ENCODE measurements at regions not wholly inside any gene's neighbourhood (a gene's known extent, or its start where the extent isn't known, plus 50 kb on each side); places are given as distances from the start of the nearest gene placed in this dataset.

GRCh38 chr2:5077479-5078089 lies 614.6 kb upstream of the SOX11 start:
- no peaks in the 10 kb centered on the region for H3K36me3 Mint-ChIP-seq (ENCODE audit: unreplicated experiment)
- no peaks in the 10 kb centered on the region for H3K27me3 Mint-ChIP-seq (ENCODE audit: unreplicated experiment)
- peaks cover 22% of the 10 kb centered on the region for H3K4me1 Mint-ChIP-seq (ENCODE audit: low read depth, unreplicated experiment)
- DNase-seq = peak; percentile 22
- H3K27ac Mint-ChIP-seq (ENCODE audit: unreplicated experiment) = peak overlapping the region; percentile 19
- TF ChIP-seq, protein P1, sequence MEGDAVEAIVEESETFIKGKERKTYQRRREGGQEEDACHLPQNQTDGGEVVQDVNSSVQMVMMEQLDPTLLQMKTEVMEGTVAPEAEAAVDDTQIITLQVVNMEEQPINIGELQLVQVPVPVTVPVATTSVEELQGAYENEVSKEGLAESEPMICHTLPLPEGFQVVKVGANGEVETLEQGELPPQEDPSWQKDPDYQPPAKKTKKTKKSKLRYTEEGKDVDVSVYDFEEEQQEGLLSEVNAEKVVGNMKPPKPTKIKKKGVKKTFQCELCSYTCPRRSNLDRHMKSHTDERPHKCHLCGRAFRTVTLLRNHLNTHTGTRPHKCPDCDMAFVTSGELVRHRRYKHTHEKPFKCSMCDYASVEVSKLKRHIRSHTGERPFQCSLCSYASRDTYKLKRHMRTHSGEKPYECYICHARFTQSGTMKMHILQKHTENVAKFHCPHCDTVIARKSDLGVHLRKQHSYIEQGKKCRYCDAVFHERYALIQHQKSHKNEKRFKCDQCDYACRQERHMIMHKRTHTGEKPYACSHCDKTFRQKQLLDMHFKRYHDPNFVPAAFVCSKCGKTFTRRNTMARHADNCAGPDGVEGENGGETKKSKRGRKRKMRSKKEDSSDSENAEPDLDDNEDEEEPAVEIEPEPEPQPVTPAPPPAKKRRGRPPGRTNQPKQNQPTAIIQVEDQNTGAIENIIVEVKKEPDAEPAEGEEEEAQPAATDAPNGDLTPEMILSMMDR (IDR thresholded peaks at IDR 0.05; ENCODE audit: partially characterized antibody, unreplicated experiment) = no peak
- H3K4me3 Mint-ChIP-seq (ENCODE audit: unreplicated experiment) = no peak overlapping the region
- peaks cover 5% of the 10 kb centered on the region for H3K9me3 Mint-ChIP-seq (ENCODE audit: unreplicated experiment)

GRCh38 chr2:5083402-5083801 lies 608.8 kb upstream of the SOX11 start:
- Mint-ChIP-seq H3K4me1 (ENCODE audit: low read depth, unreplicated experiment) (peaks cover 5% of the 10 kb centered on the region), H3K4me3 (ENCODE audit: unreplicated experiment) (no peak overlapping the region), H3K27me3 (ENCODE audit: unreplicated experiment) (peaks cover 1% of the 10 kb centered on the region), H3K27ac (ENCODE audit: unreplicated experiment) (no peak overlapping the region), H3K36me3 (ENCODE audit: unreplicated experiment) (no peaks in the 10 kb centered on the region), H3K9me3 (ENCODE audit: unreplicated experiment) (peaks cover 2% of the 10 kb centered on the region)
- DNase-seq = no peak
- TF ChIP-seq, protein P1 (IDR thresholded peaks at IDR 0.05; ENCODE audit: partially characterized antibody, unreplicated experiment) = no peak

DNA sequence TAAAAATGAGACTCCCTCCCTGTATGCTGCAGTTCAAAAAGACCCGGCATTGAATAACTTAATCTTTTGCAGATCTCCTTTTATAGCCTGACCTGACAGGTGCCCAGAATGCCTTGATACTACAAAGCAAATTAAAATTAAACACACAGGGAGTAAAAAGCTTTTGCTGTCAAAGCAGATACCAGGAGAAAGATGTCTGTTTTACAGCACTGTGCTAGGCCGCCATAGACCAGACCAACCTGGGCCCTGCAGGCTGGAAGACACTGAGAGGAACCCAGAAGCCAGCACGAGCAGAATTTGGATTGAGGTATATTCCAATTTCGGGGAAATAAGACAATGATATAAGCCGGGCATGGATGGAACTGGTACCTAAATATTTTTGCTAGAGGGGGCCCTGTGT lies 602.8 kb upstream of the SOX11 start:
- DNase-seq = no peak
- H3K36me3 Mint-ChIP-seq (ENCODE audit: unreplicated experiment) = peaks cover 4% of the 10 kb centered on the region
- H3K4me1 Mint-ChIP-seq (ENCODE audit: low read depth, unreplicated experiment) = peaks cover 3% of the 10 kb centered on the region
- TF ChIP-seq, protein P1 (IDR thresholded peaks at IDR 0.05; ENCODE audit: partially characterized antibody, unreplicated experiment) = no peak
- H3K4me3 Mint-ChIP-seq (ENCODE audit: unreplicated experiment) = no peak overlapping the region
- no peaks in the 10 kb centered on the region for H3K9me3 Mint-ChIP-seq (ENCODE audit: unreplicated experiment)
- no peak overlapping the region for H3K27ac Mint-ChIP-seq (ENCODE audit: unreplicated experiment)
- peaks cover 1% of the 10 kb centered on the region for H3K27me3 Mint-ChIP-seq (ENCODE audit: unreplicated experiment)

DNA sequence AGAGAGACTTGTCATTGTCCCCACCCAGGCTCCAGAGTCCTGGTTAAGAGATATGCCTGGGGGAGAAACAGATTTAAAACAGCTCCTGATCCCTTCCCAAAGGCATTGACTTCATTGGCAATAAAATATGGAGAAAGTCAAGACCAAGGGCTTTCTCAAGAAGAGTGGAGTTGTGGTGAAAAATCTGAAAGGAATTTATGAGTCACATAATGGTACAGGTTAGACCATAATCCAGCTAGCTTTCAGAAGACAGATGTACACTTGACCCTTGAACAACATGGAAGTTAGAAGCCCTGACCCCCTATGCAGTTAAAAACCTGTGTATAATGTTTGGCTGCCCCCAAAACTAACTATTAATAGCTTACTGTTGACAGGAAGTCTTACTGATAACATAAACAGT lies 599.1 kb upstream of the SOX11 start:
- peaks cover 7% of the 10 kb centered on the region for H3K4me1 Mint-ChIP-seq (ENCODE audit: low read depth, unreplicated experiment)
- no peak overlapping the region for H3K4me3 Mint-ChIP-seq (ENCODE audit: unreplicated experiment)
- TF ChIP-seq, protein P1 (IDR thresholded peaks at IDR 0.05; ENCODE audit: partially characterized antibody, unreplicated experiment) = no peak
- DNase-seq = no peak
- peaks cover 1% of the 10 kb centered on the region for H3K9me3 Mint-ChIP-seq (ENCODE audit: unreplicated experiment)
- H3K27ac Mint-ChIP-seq (ENCODE audit: unreplicated experiment) = no peak overlapping the region
- H3K36me3 Mint-ChIP-seq (ENCODE audit: unreplicated experiment) = peaks cover 12% of the 10 kb centered on the region
- H3K27me3 Mint-ChIP-seq (ENCODE audit: unreplicated experiment) = no peaks in the 10 kb centered on the region

- TF ChIP-seq, protein P1 (IDR thresholded peaks at IDR 0.05; ENCODE audit: partially characterized antibody, unreplicated experiment) = no peak
- peaks cover 7% of the 10 kb centered on the region for H3K4me1 Mint-ChIP-seq (ENCODE audit: low read depth, unreplicated experiment)
- H3K27me3 Mint-ChIP-seq (ENCODE audit: unreplicated experiment) = no peaks in the 10 kb centered on the region
These were observed 598.7 kb upstream of the SOX11 start for GRCh38 chr2:5093518-5093917.

More at GRCh38 chr2:5093518-5093917, 598.7 kb upstream of the SOX11 start:
- H3K36me3 Mint-ChIP-seq (ENCODE audit: unreplicated experiment) = peaks cover 12% of the 10 kb centered on the region
- peaks cover 1% of the 10 kb centered on the region for H3K9me3 Mint-ChIP-seq (ENCODE audit: unreplicated experiment)
- no peak overlapping the region for H3K4me3 Mint-ChIP-seq (ENCODE audit: unreplicated experiment)
- no peak for DNase-seq
- no peak overlapping the region for H3K27ac Mint-ChIP-seq (ENCODE audit: unreplicated experiment)
